Thoracic aorta (tissue), 2 donors: ENCODE measurements at regions not wholly inside any gene's neighbourhood (a gene's known extent, or its start where the extent isn't known, plus 50 kb on each side); places are given as distances from the start of the nearest gene placed in this dataset.

Source experiments
- ATAC-seq: fragments of 150-250 bp; one replicate; pipeline ENCODE4 v1.8.0; 2017; ENCODE audit warnings: low read depth; ENCODE audit not compliant: insufficient number of reproducible peaks, low FRiP score
- DNase-seq: peaks from one replicate; pipeline ENCODE4 v3.0.0-alpha.2; 2020; ENCODE audit warnings: low spot score
- H3K27ac ChIP-seq, 2 donors: fragments of 200-600 bp; sonication (generic); 1 replicate in 1 of 2; 2 replicates in 1 of 2; pipeline ENCODE4 v1.5.1; 2016; ENCODE audit warnings: mild to moderate bottlenecking in 2 of 2, moderate library complexity in 2 of 2
- H3K27me3 ChIP-seq: fragments of 200-600 bp; sonication (generic); replicated peaks from 2 replicates; pipeline ENCODE4 v1.6.0; 2016; ENCODE audit warnings: mild to moderate bottlenecking; ENCODE audit not compliant: insufficient read depth
- H3K36me3 ChIP-seq: fragments of 200-600 bp; sonication (generic); one replicate; pipeline ENCODE4 v1.5.1; 2016
- H3K4me1 ChIP-seq, 2 donors: fragments of 200-600 bp; sonication (generic); 1 replicate in 1 of 2; 2 replicates in 1 of 2; pipeline versions ENCODE4 v1.5.1 to v1.6.0; 2016; ENCODE audit warnings: low read depth in 2 of 2, mild to moderate bottlenecking in 1 of 2; ENCODE audit not compliant: control insufficient read depth in 1 of 2
- H3K4me3 ChIP-seq: fragments of 200-600 bp; sonication (generic); 2 replicates; pipeline ENCODE4 v1.5.1; 2016; ENCODE audit warnings: mild to moderate bottlenecking
- H3K9me3 ChIP-seq: fragments of 200-600 bp; sonication (generic); 2 replicates; pipeline ENCODE4 v1.5.1; 2016
- TF ChIP-seq, protein P1 (sequence below): fragments of 200-600 bp; sonication (generic); IDR thresholded peaks from one replicate; pipeline ENCODE4 v1.5.1; 2019; ENCODE audit warnings: antibody characterized with exemption

DNA sequence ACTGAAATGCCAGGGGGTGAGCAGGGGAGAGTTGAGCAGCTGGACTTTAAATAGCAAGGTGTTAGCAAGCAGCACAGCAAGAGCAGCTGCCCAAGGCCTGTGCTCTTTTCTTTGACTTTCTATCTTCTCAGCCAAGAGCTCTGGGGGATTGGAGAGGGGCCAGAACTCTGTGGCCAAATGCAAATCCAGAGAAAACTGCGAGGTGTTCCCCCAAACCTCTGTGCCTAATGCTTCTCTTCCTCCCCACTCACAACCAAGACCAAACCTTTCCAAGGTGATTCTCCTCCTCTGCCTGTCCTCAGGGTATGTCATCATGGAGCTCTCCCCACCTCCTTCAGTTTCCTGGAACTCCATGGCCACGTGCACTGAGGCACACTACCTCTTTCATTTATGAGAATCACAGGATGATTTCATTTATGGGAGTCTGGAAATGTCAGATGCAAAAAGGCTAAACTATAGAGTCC lies 118.7 kb upstream of the WWC1 start:
- H3K27me3 ChIP-seq = no peaks in the 10 kb centered on the region
- H3K36me3 ChIP-seq = no peaks in the 10 kb centered on the region
- DNase-seq (no peak), ATAC-seq (no peak)
- TF ChIP-seq, protein P1, sequence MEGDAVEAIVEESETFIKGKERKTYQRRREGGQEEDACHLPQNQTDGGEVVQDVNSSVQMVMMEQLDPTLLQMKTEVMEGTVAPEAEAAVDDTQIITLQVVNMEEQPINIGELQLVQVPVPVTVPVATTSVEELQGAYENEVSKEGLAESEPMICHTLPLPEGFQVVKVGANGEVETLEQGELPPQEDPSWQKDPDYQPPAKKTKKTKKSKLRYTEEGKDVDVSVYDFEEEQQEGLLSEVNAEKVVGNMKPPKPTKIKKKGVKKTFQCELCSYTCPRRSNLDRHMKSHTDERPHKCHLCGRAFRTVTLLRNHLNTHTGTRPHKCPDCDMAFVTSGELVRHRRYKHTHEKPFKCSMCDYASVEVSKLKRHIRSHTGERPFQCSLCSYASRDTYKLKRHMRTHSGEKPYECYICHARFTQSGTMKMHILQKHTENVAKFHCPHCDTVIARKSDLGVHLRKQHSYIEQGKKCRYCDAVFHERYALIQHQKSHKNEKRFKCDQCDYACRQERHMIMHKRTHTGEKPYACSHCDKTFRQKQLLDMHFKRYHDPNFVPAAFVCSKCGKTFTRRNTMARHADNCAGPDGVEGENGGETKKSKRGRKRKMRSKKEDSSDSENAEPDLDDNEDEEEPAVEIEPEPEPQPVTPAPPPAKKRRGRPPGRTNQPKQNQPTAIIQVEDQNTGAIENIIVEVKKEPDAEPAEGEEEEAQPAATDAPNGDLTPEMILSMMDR = no peak
- peak overlapping the region; percentile 32 for H3K4me3 ChIP-seq
- peaks cover 0 to 34% of the 10 kb centered on the region in 2 donors for H3K4me1 ChIP-seq
- H3K9me3 ChIP-seq = no peaks in the 10 kb centered on the region
- peak overlapping the region in 1 of 2 donors; percentile 5 for H3K27ac ChIP-seq

DNA sequence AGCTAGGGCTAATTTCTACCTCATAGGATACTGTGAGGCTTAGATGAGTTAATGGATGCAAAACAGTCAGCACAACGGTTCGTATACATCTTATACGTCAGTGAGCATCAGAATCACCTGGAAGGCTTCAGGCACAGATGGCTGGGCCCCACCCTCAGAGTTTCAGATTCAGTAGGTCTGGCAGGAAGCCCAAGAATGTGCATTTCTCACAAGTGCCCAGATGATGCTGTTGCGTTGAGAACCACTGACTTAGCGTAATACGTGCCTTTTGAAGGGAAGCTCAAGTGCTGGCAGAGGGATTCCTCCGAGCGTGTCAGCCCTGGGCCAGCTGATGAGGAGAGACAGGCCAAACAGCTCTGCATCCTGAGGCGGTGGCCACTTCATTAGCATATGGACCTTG lies 117.1 kb upstream of the WWC1 start:
- no peaks in the 10 kb centered on the region for H3K36me3 ChIP-seq
- DNase-seq (no peak), ATAC-seq (no peak)
- H3K4me3 ChIP-seq = no peak overlapping the region
- H3K9me3 ChIP-seq = no peaks in the 10 kb centered on the region
- H3K27me3 ChIP-seq = no peaks in the 10 kb centered on the region
- H3K4me1 ChIP-seq = peaks cover 0 to 33% of the 10 kb centered on the region in 2 donors
- no peak overlapping the region for H3K27ac ChIP-seq
- TF ChIP-seq, protein P1 = no peak

DNA sequence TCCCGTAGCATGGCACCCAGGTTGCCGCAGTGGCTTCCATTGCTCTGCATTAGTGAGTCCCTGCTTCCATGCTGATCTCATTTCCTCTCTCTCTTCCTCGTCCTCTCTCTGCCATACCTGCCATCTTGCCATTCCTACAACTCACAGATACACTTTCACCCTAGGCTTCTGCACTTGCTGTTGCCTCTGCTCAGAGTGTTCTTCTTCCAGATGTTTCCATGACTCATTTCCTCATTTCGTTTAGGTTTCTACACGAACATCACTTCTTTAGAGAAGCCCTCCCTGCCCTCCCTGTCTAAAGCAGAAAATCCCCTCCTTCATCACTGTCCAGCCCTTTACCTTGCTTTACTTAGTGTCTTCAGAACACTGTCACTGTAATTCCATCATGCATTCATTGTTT lies 115.2 kb upstream of the WWC1 start:
- ATAC-seq = no peak
- no peak for DNase-seq
- H3K27ac ChIP-seq = no peak overlapping the region
- H3K36me3 ChIP-seq = no peaks in the 10 kb centered on the region
- TF ChIP-seq, protein P1 = no peak
- no peak overlapping the region for H3K4me3 ChIP-seq
- no peaks in the 10 kb centered on the region for H3K27me3 ChIP-seq
- H3K9me3 ChIP-seq = no peaks in the 10 kb centered on the region
- H3K4me1 ChIP-seq = peaks cover 0 to 26% of the 10 kb centered on the region in 2 donors

DNA sequence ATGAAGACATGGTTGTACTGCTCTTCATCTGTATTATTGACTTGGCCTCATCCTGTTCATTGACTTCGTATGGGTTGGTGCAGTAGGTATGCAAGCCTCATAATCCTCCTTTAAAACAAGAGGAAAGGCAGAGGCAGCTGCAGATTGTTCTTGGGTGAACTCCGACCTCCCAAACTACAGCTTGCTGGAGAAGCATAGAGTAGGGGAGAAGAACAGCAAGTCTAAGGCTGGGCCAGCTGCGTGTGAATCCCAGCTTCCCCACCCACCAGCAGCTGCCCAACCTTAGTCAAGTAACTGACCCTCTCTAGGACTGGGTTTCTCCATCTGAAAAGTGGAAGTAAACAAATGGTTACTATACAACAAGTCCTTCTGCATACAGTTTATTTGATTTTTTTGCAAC lies 114.5 kb upstream of the WWC1 start:
- H3K27me3 ChIP-seq = no peaks in the 10 kb centered on the region
- no peaks in the 10 kb centered on the region for H3K9me3 ChIP-seq
- no peak for ATAC-seq
- no peak overlapping the region for H3K27ac ChIP-seq
- TF ChIP-seq, protein P1 = no peak
- H3K4me3 ChIP-seq = no peak overlapping the region
- H3K4me1 ChIP-seq = peaks cover 0 to 23% of the 10 kb centered on the region in 2 donors
- no peak for DNase-seq
- H3K36me3 ChIP-seq = no peaks in the 10 kb centered on the region

DNA sequence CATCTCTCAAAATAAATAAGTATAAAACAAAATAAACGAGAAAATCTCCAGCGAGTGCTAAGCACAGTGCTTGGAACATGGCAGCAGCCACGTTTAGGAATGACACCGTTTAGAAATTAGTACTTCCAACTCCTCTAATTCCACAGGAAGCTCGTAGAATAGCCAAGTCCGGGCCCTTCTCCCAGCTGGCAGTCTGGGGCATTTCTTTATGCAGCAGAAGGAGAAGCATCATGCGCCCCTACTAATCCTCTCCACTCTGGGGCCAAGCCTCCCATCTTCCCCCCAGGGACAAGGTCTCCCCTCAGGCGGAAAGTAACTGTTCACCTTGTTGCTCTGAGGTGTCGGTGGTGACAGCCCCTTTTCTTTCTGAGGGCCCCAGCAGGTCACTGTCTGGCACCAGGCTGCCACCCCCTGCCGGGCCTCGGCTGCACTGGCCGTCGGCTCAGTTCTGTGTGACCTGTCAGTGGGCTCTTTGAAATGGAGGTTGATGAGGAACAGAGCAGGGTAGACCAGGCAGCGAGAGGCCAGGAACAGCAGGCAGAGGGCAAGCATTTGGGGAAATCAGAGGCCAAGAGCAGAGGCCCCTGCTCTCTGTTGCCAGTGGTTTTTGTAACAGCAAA lies 113.5 kb upstream of the WWC1 start:
- H3K4me3 ChIP-seq = no peak overlapping the region
- peaks cover 0 to 13% of the 10 kb centered on the region in 2 donors for H3K4me1 ChIP-seq
- TF ChIP-seq, protein P1 = no peak
- no peak for ATAC-seq
- no peaks in the 10 kb centered on the region for H3K36me3 ChIP-seq
- no peak for DNase-seq
- no peak overlapping the region for H3K27ac ChIP-seq
- H3K9me3 ChIP-seq = no peaks in the 10 kb centered on the region
- H3K27me3 ChIP-seq = no peaks in the 10 kb centered on the region
